ENCODE measurements at regions not wholly inside any gene's neighbourhood (a gene's known extent, or its start where the extent isn't known, plus 50 kb on each side); places are given as distances from the start of the nearest gene placed in this dataset.

GRCh38 chr9:103894184-103894583 is 199.9 kb upstream of the SMC2 start:
- DNase-seq (ENCODE audit: low read depth, low spot score) (no peak), ATAC-seq (no peak)
- Histone ChIP-seq H3K4me3 (ENCODE audit: low read depth in 2 of 2, low read length in 2 of 2) (no peak overlapping the region), H3K36me3 (ENCODE audit: control insufficient read depth, insufficient read depth, low read length) (no peaks in the 10 kb centered on the region), H3K9me3 (ENCODE audit: control insufficient read depth, insufficient read depth, low read depth, low read length) (no peaks in the 10 kb centered on the region), H3K27me3 (ENCODE audit: control insufficient read depth, insufficient read depth, low read length) (no peaks in the 10 kb centered on the region), H3K27ac (ENCODE audit: low read length) (no peak overlapping the region), H3K4me1 (ENCODE audit: control insufficient read depth, insufficient read depth, low read length) (no peaks in the 10 kb centered on the region)
- in situ Hi-C loops (cut with HindIII; ENCODE audit: low pct_unique_long_range_greater_than_20kb, low sequenced_read_pairs): no loop called here
- intact Hi-C loops (cut with micrococcal nuclease; ENCODE audit: unreplicated experiment): no loop called here
- no peak for TF ChIP-seq POLR2AphosphoS5 (IDR thresholded peaks at IDR 0.05; ENCODE audit: low read depth, low read length)
- no peak for TF ChIP-seq TCF7L2 (IDR thresholded peaks at IDR 0.05; ENCODE audit: low read depth, low read length)
- TF ChIP-seq CTCF (IDR thresholded peaks at IDR 0.05): no peak
- TF ChIP-seq, protein P1, sequence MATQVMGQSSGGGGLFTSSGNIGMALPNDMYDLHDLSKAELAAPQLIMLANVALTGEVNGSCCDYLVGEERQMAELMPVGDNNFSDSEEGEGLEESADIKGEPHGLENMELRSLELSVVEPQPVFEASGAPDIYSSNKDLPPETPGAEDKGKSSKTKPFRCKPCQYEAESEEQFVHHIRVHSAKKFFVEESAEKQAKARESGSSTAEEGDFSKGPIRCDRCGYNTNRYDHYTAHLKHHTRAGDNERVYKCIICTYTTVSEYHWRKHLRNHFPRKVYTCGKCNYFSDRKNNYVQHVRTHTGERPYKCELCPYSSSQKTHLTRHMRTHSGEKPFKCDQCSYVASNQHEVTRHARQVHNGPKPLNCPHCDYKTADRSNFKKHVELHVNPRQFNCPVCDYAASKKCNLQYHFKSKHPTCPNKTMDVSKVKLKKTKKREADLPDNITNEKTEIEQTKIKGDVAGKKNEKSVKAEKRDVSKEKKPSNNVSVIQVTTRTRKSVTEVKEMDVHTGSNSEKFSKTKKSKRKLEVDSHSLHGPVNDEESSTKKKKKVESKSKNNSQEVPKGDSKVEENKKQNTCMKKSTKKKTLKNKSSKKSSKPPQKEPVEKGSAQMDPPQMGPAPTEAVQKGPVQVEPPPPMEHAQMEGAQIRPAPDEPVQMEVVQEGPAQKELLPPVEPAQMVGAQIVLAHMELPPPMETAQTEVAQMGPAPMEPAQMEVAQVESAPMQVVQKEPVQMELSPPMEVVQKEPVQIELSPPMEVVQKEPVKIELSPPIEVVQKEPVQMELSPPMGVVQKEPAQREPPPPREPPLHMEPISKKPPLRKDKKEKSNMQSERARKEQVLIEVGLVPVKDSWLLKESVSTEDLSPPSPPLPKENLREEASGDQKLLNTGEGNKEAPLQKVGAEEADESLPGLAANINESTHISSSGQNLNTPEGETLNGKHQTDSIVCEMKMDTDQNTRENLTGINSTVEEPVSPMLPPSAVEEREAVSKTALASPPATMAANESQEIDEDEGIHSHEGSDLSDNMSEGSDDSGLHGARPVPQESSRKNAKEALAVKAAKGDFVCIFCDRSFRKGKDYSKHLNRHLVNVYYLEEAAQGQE (IDR thresholded peaks at IDR 0.05; ENCODE audit: insufficient read depth in 1 of 2, low read depth in 2 of 2, low read length in 1 of 2): no peak
- TF ChIP-seq SIN3A (IDR thresholded peaks at IDR 0.05; ENCODE audit: borderline replicate concordance, insufficient read depth, low read depth, low read length): no peak
- POLR2A ChIA-PET: no interaction called here
- CTCF ChIA-PET: no interaction called here
- BruUV-seq (replicated peaks): no TSS peak

GRCh38 chr9:103898550-103898949 is 195.6 kb upstream of the SMC2 start:
- ChIA-PET POLR2A (no interaction called here), CTCF (no interaction called here)
- DNase-seq (ENCODE audit: low read depth, low spot score) (no peak), ATAC-seq (no peak)
- intact Hi-C loops (cut with micrococcal nuclease; ENCODE audit: unreplicated experiment): no loop called here
- no TSS peak for BruUV-seq (replicated peaks)
- in situ Hi-C loops (cut with HindIII; ENCODE audit: low pct_unique_long_range_greater_than_20kb, low sequenced_read_pairs): no loop called here
- Histone ChIP-seq H3K27me3 (ENCODE audit: control insufficient read depth, insufficient read depth, low read length) (no peaks in the 10 kb centered on the region), H3K4me3 (ENCODE audit: low read depth in 2 of 2, low read length in 2 of 2) (no peak overlapping the region), H3K4me1 (ENCODE audit: control insufficient read depth, insufficient read depth, low read length) (no peaks in the 10 kb centered on the region), H3K9me3 (ENCODE audit: control insufficient read depth, insufficient read depth, low read depth, low read length) (no peaks in the 10 kb centered on the region), H3K36me3 (ENCODE audit: control insufficient read depth, insufficient read depth, low read length) (no peaks in the 10 kb centered on the region), H3K27ac (ENCODE audit: low read length) (no peak overlapping the region)
- no peak for TF ChIP-seq SIN3A (IDR thresholded peaks at IDR 0.05; ENCODE audit: borderline replicate concordance, insufficient read depth, low read depth, low read length)
- TF ChIP-seq, protein P1 (IDR thresholded peaks at IDR 0.05; ENCODE audit: insufficient read depth in 1 of 2, low read depth in 2 of 2, low read length in 1 of 2): no peak
